Astrocyte of the cerebellum (primary cell): ENCODE measurements at regions not wholly inside any gene's neighbourhood (a gene's known extent, or its start where the extent isn't known, plus 50 kb on each side); places are given as distances from the start of the nearest gene placed in this dataset.

Source experiments
- DNase-seq: peaks from one replicate; pipeline ENCODE4 v3.0.0-alpha.2; 2011; ENCODE audit warnings: low read depth
- H3K4me3 ChIP-seq: 2 replicates; pipeline ENCODE4 v1.5.1; 2011; ENCODE audit warnings: mild to moderate bottlenecking, low read depth, low read length, moderate library complexity
- in situ Hi-C: cut with HindIII; loops from 2 replicates; pipeline ENCODE4 v1.10.0; 2017; ENCODE audit warnings: low sequenced_read_pairs
- TF ChIP-seq, protein P1 (sequence below): IDR thresholded peaks from 2 replicates; pipeline ENCODE4 v1.5.1; 2012; ENCODE audit warnings: low read length, low read depth, moderate library complexity, mild to moderate bottlenecking; ENCODE audit errors: missing control alignments

DNA sequence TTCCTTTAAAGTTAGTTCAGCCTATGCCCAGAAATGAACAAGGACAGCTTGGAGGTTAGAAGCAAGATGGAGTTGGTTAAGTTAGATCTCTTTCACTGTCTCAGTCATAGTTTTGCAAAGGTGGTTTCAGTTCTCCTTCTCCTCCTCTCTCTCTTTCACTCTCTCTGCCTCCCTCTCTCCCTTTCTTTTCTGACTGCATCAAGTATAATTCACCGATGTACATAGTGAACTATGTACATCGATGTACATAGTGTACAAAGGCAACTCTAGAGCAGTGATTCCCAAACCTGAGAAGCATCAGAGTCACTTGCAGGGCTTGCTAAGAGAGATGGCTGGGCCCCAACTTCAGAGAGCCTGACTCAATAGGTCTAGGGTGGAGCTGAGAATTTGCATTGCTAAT is 1259.7 kb downstream of the TYW1 start:
- TF ChIP-seq, protein P1, sequence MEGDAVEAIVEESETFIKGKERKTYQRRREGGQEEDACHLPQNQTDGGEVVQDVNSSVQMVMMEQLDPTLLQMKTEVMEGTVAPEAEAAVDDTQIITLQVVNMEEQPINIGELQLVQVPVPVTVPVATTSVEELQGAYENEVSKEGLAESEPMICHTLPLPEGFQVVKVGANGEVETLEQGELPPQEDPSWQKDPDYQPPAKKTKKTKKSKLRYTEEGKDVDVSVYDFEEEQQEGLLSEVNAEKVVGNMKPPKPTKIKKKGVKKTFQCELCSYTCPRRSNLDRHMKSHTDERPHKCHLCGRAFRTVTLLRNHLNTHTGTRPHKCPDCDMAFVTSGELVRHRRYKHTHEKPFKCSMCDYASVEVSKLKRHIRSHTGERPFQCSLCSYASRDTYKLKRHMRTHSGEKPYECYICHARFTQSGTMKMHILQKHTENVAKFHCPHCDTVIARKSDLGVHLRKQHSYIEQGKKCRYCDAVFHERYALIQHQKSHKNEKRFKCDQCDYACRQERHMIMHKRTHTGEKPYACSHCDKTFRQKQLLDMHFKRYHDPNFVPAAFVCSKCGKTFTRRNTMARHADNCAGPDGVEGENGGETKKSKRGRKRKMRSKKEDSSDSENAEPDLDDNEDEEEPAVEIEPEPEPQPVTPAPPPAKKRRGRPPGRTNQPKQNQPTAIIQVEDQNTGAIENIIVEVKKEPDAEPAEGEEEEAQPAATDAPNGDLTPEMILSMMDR: no peak
- in situ Hi-C loops: no loop called here
- no peak for DNase-seq
- H3K4me3 ChIP-seq: no peak overlapping the region

DNA sequence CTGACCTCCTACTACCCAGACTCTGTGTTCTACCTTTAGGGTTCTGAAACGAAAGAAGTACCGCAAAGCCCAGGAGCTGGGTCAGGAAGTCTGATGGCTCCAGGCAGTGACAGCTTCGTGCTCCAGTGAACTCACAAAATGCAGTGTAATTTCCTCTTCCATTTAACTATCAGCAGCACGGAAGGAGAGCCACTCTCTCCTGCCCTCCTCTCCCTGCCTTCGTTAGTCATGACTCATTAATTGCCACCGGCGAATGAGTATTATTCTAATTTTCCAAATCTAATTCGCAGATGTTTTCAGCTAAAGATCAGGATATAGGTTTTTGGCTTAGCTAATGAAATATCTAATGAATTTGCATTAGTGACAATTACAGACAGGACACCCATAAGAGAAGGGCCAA is 1262.0 kb downstream of the TYW1 start:
- no peak for DNase-seq
- TF ChIP-seq, protein P1: no peak
- in situ Hi-C loops: no loop called here
- no peak overlapping the region for H3K4me3 ChIP-seq

DNA sequence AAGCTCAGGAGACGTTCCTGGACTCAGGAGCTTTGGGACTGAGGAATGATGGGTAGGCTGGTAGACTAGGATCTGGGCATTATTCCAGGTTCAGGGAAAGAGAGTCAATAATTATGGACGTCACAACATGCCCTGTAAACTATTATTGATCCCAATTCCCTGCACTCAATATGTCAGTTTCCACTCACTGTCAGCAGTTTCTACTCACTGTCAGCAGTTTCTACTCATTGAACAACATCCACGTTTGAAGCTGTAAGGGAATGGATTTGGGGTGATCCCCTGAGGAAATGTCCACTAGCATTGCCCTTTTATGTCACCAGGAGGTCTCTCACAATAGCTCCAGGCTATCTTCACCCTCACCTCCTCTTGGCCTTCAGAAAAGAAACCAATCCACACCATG is 1268.6 kb downstream of the TYW1 start:
- H3K4me3 ChIP-seq: no peak overlapping the region
- in situ Hi-C loops: no loop called here
- TF ChIP-seq, protein P1: no peak
- DNase-seq: no peak

DNA sequence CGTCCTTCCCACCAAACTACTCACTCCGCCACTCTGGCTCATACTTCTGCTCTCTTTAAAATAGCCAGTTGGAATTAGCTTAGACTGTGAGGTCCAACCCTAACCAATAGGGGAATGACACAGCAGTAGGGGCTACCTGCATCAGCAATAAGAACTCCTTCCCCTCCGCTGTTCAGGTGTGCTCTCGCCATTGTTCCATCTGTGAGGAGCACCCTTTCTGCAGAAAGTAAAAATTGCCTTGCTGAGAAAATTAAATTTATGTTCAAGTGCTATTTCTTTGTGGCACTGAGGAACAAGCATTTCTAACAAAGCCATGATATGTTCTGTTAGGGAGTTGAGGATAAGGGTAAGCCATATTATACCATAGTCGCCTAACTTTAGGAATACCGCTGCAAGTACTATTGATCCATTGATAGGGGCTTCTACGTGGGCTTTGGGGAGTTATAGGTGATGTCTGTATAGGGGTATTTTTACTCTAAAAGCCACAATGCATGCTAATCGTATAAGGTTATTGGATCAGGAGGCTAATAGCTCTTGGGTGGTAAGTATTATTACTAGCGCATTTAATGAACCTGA is 1269.5 kb downstream of the TYW1 start:
- H3K4me3 ChIP-seq: no peak overlapping the region
- TF ChIP-seq, protein P1: no peak
- in situ Hi-C loops: no loop called here
- no peak for DNase-seq

DNA sequence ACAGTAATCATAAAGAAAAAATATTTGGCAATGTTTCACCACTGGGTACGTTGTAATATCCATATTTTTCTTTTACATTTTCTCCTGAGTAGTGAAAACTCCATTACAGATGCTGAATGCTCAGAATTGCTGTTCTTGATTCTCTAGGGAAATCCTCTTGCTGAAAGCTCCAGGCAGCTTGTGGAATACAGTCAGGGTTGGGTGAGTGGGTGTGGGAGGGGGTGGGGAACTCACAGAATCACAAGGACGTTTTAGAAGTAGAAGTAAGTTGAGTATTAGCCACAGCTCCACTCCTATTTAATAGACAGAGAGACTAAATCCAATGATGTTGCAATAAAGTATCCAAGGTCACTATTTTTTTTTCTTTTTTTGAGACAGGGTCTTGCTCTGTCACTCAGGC is 1270.9 kb downstream of the TYW1 start:
- H3K4me3 ChIP-seq: no peak overlapping the region
- in situ Hi-C loops: no loop called here
- DNase-seq: no peak
- TF ChIP-seq, protein P1: no peak

DNA sequence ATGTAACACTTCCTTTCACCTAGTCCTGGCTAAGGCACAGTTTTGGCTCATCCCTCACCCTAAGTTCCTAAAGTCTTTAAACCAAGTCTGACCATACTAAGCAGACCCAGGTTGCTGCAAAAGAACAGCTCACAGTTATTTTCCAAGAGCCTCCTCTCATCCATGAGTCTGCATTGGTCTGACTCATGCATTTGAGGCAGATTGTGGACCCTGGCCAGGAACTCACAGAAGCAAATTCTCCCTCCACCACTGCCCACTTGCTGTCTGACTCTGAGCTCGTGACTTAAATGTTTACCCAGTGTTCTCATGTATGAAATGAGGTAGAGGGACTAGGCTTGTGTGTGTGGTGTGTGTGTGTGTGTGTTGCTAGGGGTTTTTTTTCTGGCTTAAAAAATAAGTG is 1272.8 kb downstream of the TYW1 start:
- no peak overlapping the region for H3K4me3 ChIP-seq
- peak; percentile 46 for DNase-seq
- in situ Hi-C loops: no loop called here
- TF ChIP-seq, protein P1: no peak
